Suppressor macrophage treated with lipopolysaccharide for 1 hour (primary cell): ENCODE measurements at regions not wholly inside any gene's neighbourhood (a gene's known extent, or its start where the extent isn't known, plus 50 kb on each side); places are given as distances from the start of the nearest gene placed in this dataset.
"Not testable (repeated sequence)": the region's sequence is repeated elsewhere in the genome, so short reads cannot be mapped to it uniquely, and the experiment has no call there.

ENCODE experiments used
- DNase-seq, 3 donors: peaks; one replicate each; pipeline ENCODE4 v3.0.0-alpha.2; 2020 to 2022

GRCh38 chr12:25382311-25383106, 131.8 kb upstream of the KRAS start:
- no peak for DNase-seq

- peak; percentile 78 to 91 (median 86) for DNase-seq
Measured at GRCh38 chr12:25377469-25378177, 126.9 kb upstream of the KRAS start.

- DNase-seq, result no peak
Measured at GRCh38 chr12:25376985-25377384, 126.3 kb upstream of the KRAS start.

- DNase-seq, result peak; percentile 10 to 52 (median 35)
Measured at GRCh38 chr12:25376407-25376806, 125.7 kb upstream of the KRAS start.

GRCh38 chr12:25372969-25373817, 122.5 kb upstream of the KRAS start:
- no peak for DNase-seq

GRCh38 chr12:25372002-25372401, 121.3 kb upstream of the KRAS start:
- DNase-seq, result peak in 2 of 3 donors; percentile 40 to 49

GRCh38 chr12:25368557-25368956, 117.8 kb upstream of the KRAS start:
- DNase-seq, result no peak

- DNase-seq, result no peak
Measured at GRCh38 chr12:25366122-25366521, 115.4 kb upstream of the KRAS start.

- DNase-seq, result no peak
Measured at GRCh38 chr12:25365340-25365730, 114.6 kb upstream of the KRAS start.

- peak; percentile 26 to 37 (median 29) for DNase-seq
Measured at GRCh38 chr12:25364529-25365339, 114.0 kb upstream of the KRAS start.

GRCh38 chr12:25362646-25363045, 111.9 kb upstream of the KRAS start:
- DNase-seq, result no peak

- DNase-seq, result no peak
Measured at GRCh38 chr12:25361511-25361910, 110.8 kb upstream of the KRAS start.

GRCh38 chr12:25357595-25357994, 106.9 kb upstream of the KRAS start:
- no peak for DNase-seq

GRCh38 chr12:25352942-25353341, 102.2 kb upstream of the KRAS start:
- not testable (repeated sequence) for DNase-seq

GRCh38 chr12:25352083-25352918, 101.6 kb upstream of the KRAS start:
- DNase-seq, result no peak

- no peak for DNase-seq
Measured at GRCh38 chr12:25348593-25348895, 97.8 kb upstream of the KRAS start.

GRCh38 chr12:25347716-25348592, 97.2 kb upstream of the KRAS start:
- no peak for DNase-seq

- not testable (repeated sequence) for DNase-seq
Measured at GRCh38 chr12:25341877-25342276, 91.1 kb upstream of the KRAS start.

- no peak for DNase-seq
Measured at GRCh38 chr12:25337916-25338315, 87.2 kb upstream of the KRAS start.

- no peak for DNase-seq
Measured at GRCh38 chr12:25332143-25332542, 81.4 kb upstream of the KRAS start.
